Parathyroid adenoma (tissue), 2 donors: ENCODE measurements at regions not wholly inside any gene's neighbourhood (a gene's known extent, or its start where the extent isn't known, plus 50 kb on each side); places are given as distances from the start of the nearest gene placed in this dataset.
"Not testable (repeated sequence)": the region's sequence is repeated elsewhere in the genome, so short reads cannot be mapped to it uniquely, and the experiment has no call there.

Source experiments
- H2AFZ ChIP-seq: fragments of 300-600 bp; sonication (generic); one replicate; pipeline ENCODE4 v1.7.0; 2017; ENCODE audit warnings: antibody characterized with exemption, mild to moderate bottlenecking
- H3K27ac ChIP-seq: fragments of 300-600 bp; sonication (generic); one replicate; pipeline ENCODE4 v1.7.0; 2017
- H3K27me3 ChIP-seq: fragments of 300-600 bp; sonication (generic); one replicate; pipeline ENCODE4 v1.7.0; 2017; ENCODE audit warnings: low read length; ENCODE audit not compliant: control insufficient read depth, insufficient read depth
- H3K36me3 ChIP-seq: fragments of 300-600 bp; sonication (generic); one replicate; pipeline ENCODE4 v1.7.0; 2017; ENCODE audit warnings: low read length; ENCODE audit not compliant: control insufficient read depth, insufficient read depth
- H3K4me1 ChIP-seq: fragments of 300-600 bp; sonication (generic); one replicate; pipeline ENCODE4 v1.7.0; 2017; ENCODE audit warnings: control low read depth
- H3K4me2 ChIP-seq: fragments of 300-600 bp; sonication (generic); one replicate; pipeline ENCODE4 v1.7.0; 2017; ENCODE audit warnings: low read length
- H3K4me3 ChIP-seq: fragments of 300-600 bp; sonication (generic); one replicate; pipeline ENCODE4 v1.7.0; 2017; ENCODE audit warnings: low read depth, low read length
- H3K79me2 ChIP-seq: fragments of 300-600 bp; sonication (generic); one replicate; pipeline ENCODE4 v1.7.0; 2017; ENCODE audit warnings: control low read depth
- H3K9ac ChIP-seq: fragments of 300-600 bp; sonication (generic); one replicate; pipeline ENCODE4 v1.7.0; 2017; ENCODE audit warnings: mild to moderate bottlenecking
- H3K9me3 ChIP-seq: fragments of 300-600 bp; sonication (generic); one replicate; pipeline ENCODE4 v1.7.0; 2017; ENCODE audit warnings: low read length; ENCODE audit not compliant: control insufficient read depth
- CTCF ChIP-seq: fragments of 300-600 bp; sonication (generic); IDR thresholded peaks from one replicate; pipeline ENCODE4 v1.7.0; 2017; ENCODE audit warnings: antibody characterized with exemption, mild to moderate bottlenecking
- donor health status: primary hyperparathyroidism.

- Histone ChIP-seq H3K27ac (no peak overlapping the region), H2AFZ (no peak overlapping the region), H3K36me3 (no peaks in the 10 kb centered on the region), H3K27me3 (no peaks in the 10 kb centered on the region), H3K9me3 (no peaks in the 10 kb centered on the region), H3K79me2 (no peaks in the 10 kb centered on the region), H3K9ac (no peak overlapping the region), H3K4me2 (no peak overlapping the region), H3K4me3 (no peak overlapping the region), H3K4me1 (no peaks in the 10 kb centered on the region)
- TF ChIP-seq CTCF = no peak
Observed at GRCh38 chr12:126268222-126268621, 1203.0 kb downstream of the AACS start.

- H3K4me2 ChIP-seq = no peak overlapping the region
- no peaks in the 10 kb centered on the region for H3K36me3 ChIP-seq
- H3K9ac ChIP-seq = no peak overlapping the region
Observed at GRCh38 chr12:126271159-126271558, 1205.9 kb downstream of the AACS start.

GRCh38 chr12:126282691-126283090 lies 1217.5 kb downstream of the AACS start:
- H3K36me3 ChIP-seq = no peaks in the 10 kb centered on the region
- H3K4me2 ChIP-seq = no peak overlapping the region
- no peak overlapping the region for H3K27ac ChIP-seq
- H2AFZ ChIP-seq = no peak overlapping the region
- H3K27me3 ChIP-seq = no peaks in the 10 kb centered on the region
- no peaks in the 10 kb centered on the region for H3K4me1 ChIP-seq
- H3K9ac ChIP-seq = no peak overlapping the region
- H3K4me3 ChIP-seq = no peak overlapping the region
- no peaks in the 10 kb centered on the region for H3K9me3 ChIP-seq
- H3K79me2 ChIP-seq = no peaks in the 10 kb centered on the region
- no peak for TF ChIP-seq CTCF

More at GRCh38 chr12:126271159-126271558, 1205.9 kb downstream of the AACS start:
- Histone ChIP-seq H2AFZ (no peak overlapping the region), H3K4me1 (no peaks in the 10 kb centered on the region), H3K27ac (no peak overlapping the region), H3K4me3 (no peak overlapping the region), H3K27me3 (no peaks in the 10 kb centered on the region), H3K79me2 (no peaks in the 10 kb centered on the region), H3K9me3 (no peaks in the 10 kb centered on the region)
- no peak for TF ChIP-seq CTCF

GRCh38 chr12:126286203-126286602 lies 1221.0 kb downstream of the AACS start:
- H3K9ac ChIP-seq = no peak overlapping the region
- H3K4me2 ChIP-seq = no peak overlapping the region
- H3K79me2 ChIP-seq = no peaks in the 10 kb centered on the region
- H3K4me1 ChIP-seq = no peaks in the 10 kb centered on the region
- no peaks in the 10 kb centered on the region for H3K27me3 ChIP-seq
- H3K27ac ChIP-seq = no peak overlapping the region
- no peak overlapping the region for H2AFZ ChIP-seq
- TF ChIP-seq CTCF = no peak
- H3K36me3 ChIP-seq = no peaks in the 10 kb centered on the region
- no peak overlapping the region for H3K4me3 ChIP-seq
- no peaks in the 10 kb centered on the region for H3K9me3 ChIP-seq

- no peak overlapping the region for H3K4me2 ChIP-seq
- H3K27ac ChIP-seq = no peak overlapping the region
- no peak overlapping the region for H3K4me3 ChIP-seq
Observed at GRCh38 chr12:126290456-126290855, 1225.2 kb downstream of the AACS start.

GRCh38 chr12:126291987-126292386 lies 1226.8 kb downstream of the AACS start:
- H3K27ac ChIP-seq, H3K4me1 ChIP-seq, H3K36me3 ChIP-seq, H3K27me3 ChIP-seq, H3K79me2 ChIP-seq, H2AFZ ChIP-seq, H3K4me3 ChIP-seq, H3K9ac ChIP-seq, H3K9me3 ChIP-seq, H3K4me2 ChIP-seq: not testable (repeated sequence)

More at GRCh38 chr12:126290456-126290855, 1225.2 kb downstream of the AACS start:
- H3K9me3 ChIP-seq = no peaks in the 10 kb centered on the region
- no peaks in the 10 kb centered on the region for H3K36me3 ChIP-seq
- no peak overlapping the region for H2AFZ ChIP-seq
- TF ChIP-seq CTCF = no peak
- H3K27me3 ChIP-seq = no peaks in the 10 kb centered on the region
- H3K9ac ChIP-seq = no peak overlapping the region
- no peaks in the 10 kb centered on the region for H3K4me1 ChIP-seq
- no peaks in the 10 kb centered on the region for H3K79me2 ChIP-seq
